HepG2 (cell line): ENCODE measurements at regions not wholly inside any gene's neighbourhood (a gene's known extent, or its start where the extent isn't known, plus 50 kb on each side); places are given as distances from the start of the nearest gene placed in this dataset.

Source experiments
- ATAC-seq: fragments of 200-7000 bp; cut with Tn5 transposase; 3 replicates; pipeline ENCODE4 v1.9.1; 2020; ENCODE audit warnings: mild to moderate bottlenecking, moderate library complexity
- BruUV-seq: library from RNA; stranded (reverse); fragments of 400-500 nt; replicated peaks from 2 replicates; lab custom pipeline; 2021; lab: Mats Ljungman, UMichigan
- CTCF ChIA-PET: fragments of 300-600 bp; formaldehyde crosslinking; extraction: SDS; loops from one replicate; lab custom pipeline; 2021; ENCODE audit warnings: low total read pairs, inconsistent platforms, low intra/inter-chr PET ratio; lab: Yijun Ruan, JAX
- POLR2A ChIA-PET: fragments of 350-600 bp; sonication (Branson Sonifier 250); formaldehyde crosslinking; loops from one replicate; lab custom pipeline; 2020; ENCODE audit warnings: antibody characterized with exemption, inconsistent platforms; lab: Yijun Ruan, JAX
- DNase-seq: peaks from one replicate; pipeline ENCODE4 v3.0.0-alpha.2; 2015; ENCODE audit warnings: low spot score
- FAIRE-seq: peaks from 3 replicates; lab custom pipeline; 2011; peaks lifted over from hg19 to GRCh38; lab: Jason Lieb, UNC
- H2AFZ ChIP-seq: one replicate; pipeline ENCODE4 v1.6.1; 2011; ENCODE audit warnings: low read length, inconsistent platforms
- H3K27ac ChIP-seq: fragments of 300-600 bp; 3 replicates; pipeline ENCODE4 v1.8.0; 2011; ENCODE audit warnings: mixed run types, mild to moderate bottlenecking, mixed read lengths, low read length, inconsistent platforms; ENCODE audit not compliant: insufficient read depth; ENCODE audit errors: extremely low read length
- H3K27me3 ChIP-seq, 2 experiments: fragments of 200-600 bp in 1 of 2; 2 replicates in 1 of 2; 3 replicates in 1 of 2; pipeline versions ENCODE4 v1.6.0 to v1.8.0; 2011; ENCODE audit warnings: low read length in 2 of 2, mild to moderate bottlenecking in 2 of 2, moderate library complexity in 2 of 2, inconsistent platforms in 1 of 2; ENCODE audit not compliant: insufficient read depth in 2 of 2, control insufficient read depth in 1 of 2
- H3K36me3 ChIP-seq, 2 experiments: fragments of 200-600 bp in 1 of 2; replicated peaks in 1 of 2; 2 replicates in 1 of 2; 3 replicates in 1 of 2; pipeline versions ENCODE4 v1.5.1 to v1.8.0; 2011; ENCODE audit warnings: low read length in 2 of 2, inconsistent platforms in 1 of 2; ENCODE audit not compliant: insufficient read depth in 2 of 2, control insufficient read depth in 1 of 2
- H3K4me1 ChIP-seq: 2 replicates; pipeline ENCODE4 v1.5.1; 2012; ENCODE audit warnings: low read length, inconsistent platforms; ENCODE audit not compliant: insufficient read depth
- H3K4me2 ChIP-seq: 2 replicates; pipeline ENCODE4 v1.6.0; 2011; ENCODE audit warnings: low read depth, low read length, inconsistent platforms
- H3K4me3 ChIP-seq, 3 experiments: fragments of 200-600 bp in 1 of 3; sonication (generic), shearing (Covaris generic) in 1 of 3; replicated peaks in 1 of 3; 2 replicates each; pipeline ENCODE4 v1.5.1; 2011 to 2016; ENCODE audit warnings: low read length in 3 of 3, inconsistent platforms in 2 of 3, low read depth in 2 of 3, mild to moderate bottlenecking in 2 of 3, control low read depth in 1 of 3, mixed read lengths in 1 of 3; ENCODE audit not compliant: insufficient read depth in 1 of 3
- H3K79me2 ChIP-seq: one replicate; pipeline ENCODE4 v1.6.1; 2011; ENCODE audit warnings: low read length, inconsistent platforms; ENCODE audit not compliant: insufficient read depth
- H3K9ac ChIP-seq: 2 replicates; pipeline ENCODE4 v1.6.0; 2011; ENCODE audit warnings: mild to moderate bottlenecking, low read depth, low read length, inconsistent platforms; ENCODE audit not compliant: insufficient read depth
- H3K9me3 ChIP-seq: 2 replicates; pipeline ENCODE4 v1.5.1; 2012; ENCODE audit warnings: mild to moderate bottlenecking, low read length
- H4K20me1 ChIP-seq: 2 replicates; pipeline ENCODE4 v1.6.0; 2011; ENCODE audit warnings: inconsistent platforms, mild to moderate bottlenecking, low read length, moderate library complexity; ENCODE audit not compliant: insufficient read depth
- CBFB ChIP-seq: sonication (generic); formaldehyde crosslinking; IDR thresholded peaks from 2 replicates; pipeline ENCODE4 v1.4.0; 2020; ENCODE audit warnings: missing genetic modification reagents
- CBX1 ChIP-seq: IDR thresholded peaks from one replicate; pipeline ENCODE4 v1.6.1; 2016; ENCODE audit warnings: antibody characterized with exemption, low read depth
- DNMT3B ChIP-seq: conservative IDR thresholded peaks from 2 replicates; pipeline ENCODE4 v1.6.1; 2016; ENCODE audit warnings: missing biosample characterization, control low read depth
- ZGPAT ChIP-seq: IDR thresholded peaks from 2 replicates; pipeline ENCODE4 v1.6.1; 2016; ENCODE audit warnings: mild to moderate bottlenecking
- ZNF382 ChIP-seq: sonication (generic); formaldehyde crosslinking; IDR thresholded peaks from 2 replicates; pipeline ENCODE4 v1.5.0; 2020; ENCODE audit warnings: missing genetic modification reagents, mild to moderate bottlenecking, borderline replicate concordance
- WGBS: methylation state at CpG from one replicate; pipeline ENCODE4 v1.1.6; 2017; ENCODE audit warnings: low lambda C conversion rate; 5-methylcytosine and 5-hydroxymethylcytosine counted together
- in situ Hi-C: cut with HindIII; loops from 2 replicates; pipeline ENCODE4 v1.10.0; 2017; ENCODE audit warnings: low pct_unique_long_range_greater_than_20kb; ENCODE audit not compliant: extremely low pct_ligation_motif_present
- intact Hi-C: fragments of 100-400 bp; cut with micrococcal nuclease; formaldehyde crosslinking; loops from one replicate; pipeline ENCODE4 v1.10.0; 2022; ENCODE audit not compliant: unreplicated experiment
- TF ChIP-seq, protein P1 (sequence below), 2 experiments: sonication (generic) in 1 of 2; formaldehyde crosslinking in 1 of 2; IDR thresholded peaks; 2 replicates each; pipeline versions ENCODE4 v1.4.0 to v1.6.1; 2016 to 2020; ENCODE audit warnings: borderline replicate concordance in 1 of 2, low read depth in 1 of 2, mild to moderate bottlenecking in 1 of 2, missing genetic modification reagents in 1 of 2

DNA sequence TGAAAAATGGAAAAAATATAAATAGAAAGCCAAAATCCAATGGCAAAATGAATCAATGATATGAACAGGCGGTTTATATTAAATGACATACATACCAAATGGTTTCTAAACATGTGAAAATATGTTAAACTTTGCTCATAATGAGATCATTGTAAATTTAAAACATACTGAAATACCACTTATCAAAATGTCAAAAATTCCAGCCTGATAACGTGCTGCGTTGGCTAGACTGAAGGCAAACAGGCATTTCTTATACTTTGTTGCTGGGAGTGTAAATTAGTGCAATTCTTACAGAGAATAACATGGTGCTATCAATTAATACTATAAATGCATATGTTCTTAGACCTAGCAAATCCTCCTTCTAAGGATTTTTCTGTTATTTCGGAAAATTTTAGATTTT, 225.8 kb upstream of the FAM3C start:
- no peaks in the 10 kb centered on the region for H3K79me2 ChIP-seq
- no peak overlapping the region for H3K4me3 ChIP-seq
- no peaks in the 10 kb centered on the region for H3K36me3 ChIP-seq
- no peaks in the 10 kb centered on the region for H3K4me1 ChIP-seq
- H2AFZ ChIP-seq: no peak overlapping the region
- in situ Hi-C loops (no loop called here), intact Hi-C loops (no loop called here)
- 2% methylated on average over 4 of the region's 4 CpGs for WGBS
- H4K20me1 ChIP-seq: no peaks in the 10 kb centered on the region
- H3K27ac ChIP-seq: no peak overlapping the region
- DNase-seq (no peak), FAIRE-seq (no peak), ATAC-seq (no peak)
- ChIA-PET CTCF (no interaction called here), POLR2A (no interaction called here)
- H3K9me3 ChIP-seq: no peaks in the 10 kb centered on the region
- no peak overlapping the region for H3K4me2 ChIP-seq
- BruUV-seq: no TSS peak
- no peak for TF ChIP-seq ZGPAT (CRISPR knock-in tag)
- TF ChIP-seq DNMT3B: no peak
- TF ChIP-seq CBX1: no peak
- no peak for TF ChIP-seq ZNF382 (CRISPR knock-in tag)
- TF ChIP-seq, protein P1, sequence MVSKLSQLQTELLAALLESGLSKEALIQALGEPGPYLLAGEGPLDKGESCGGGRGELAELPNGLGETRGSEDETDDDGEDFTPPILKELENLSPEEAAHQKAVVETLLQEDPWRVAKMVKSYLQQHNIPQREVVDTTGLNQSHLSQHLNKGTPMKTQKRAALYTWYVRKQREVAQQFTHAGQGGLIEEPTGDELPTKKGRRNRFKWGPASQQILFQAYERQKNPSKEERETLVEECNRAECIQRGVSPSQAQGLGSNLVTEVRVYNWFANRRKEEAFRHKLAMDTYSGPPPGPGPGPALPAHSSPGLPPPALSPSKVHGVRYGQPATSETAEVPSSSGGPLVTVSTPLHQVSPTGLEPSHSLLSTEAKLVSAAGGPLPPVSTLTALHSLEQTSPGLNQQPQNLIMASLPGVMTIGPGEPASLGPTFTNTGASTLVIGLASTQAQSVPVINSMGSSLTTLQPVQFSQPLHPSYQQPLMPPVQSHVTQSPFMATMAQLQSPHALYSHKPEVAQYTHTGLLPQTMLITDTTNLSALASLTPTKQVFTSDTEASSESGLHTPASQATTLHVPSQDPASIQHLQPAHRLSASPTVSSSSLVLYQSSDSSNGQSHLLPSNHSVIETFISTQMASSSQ (IDR thresholded peaks at IDR 0.05; ENCODE audit: low read depth): no peak
- TF ChIP-seq, protein P1 (CRISPR knock-in tag; IDR thresholded peaks at IDR 0.05; ENCODE audit: borderline replicate concordance): no peak
- TF ChIP-seq CBFB (CRISPR knock-in tag): no peak
- no peaks in the 10 kb centered on the region; a peak in 1 of 5 replicates for H3K27me3 ChIP-seq
- no peak overlapping the region for H3K9ac ChIP-seq
